Fibroblast of gingiva (primary cell): ENCODE measurements at regions not wholly inside any gene's neighbourhood (a gene's known extent, or its start where the extent isn't known, plus 50 kb on each side); places are given as distances from the start of the nearest gene placed in this dataset.

Experiments used
- DNase-seq: peaks from one replicate; pipeline ENCODE4 v3.0.0-alpha.2; 2011; ENCODE audit warnings: low read depth

GRCh38 chr20:62545901-62546525 lies 70.2 kb upstream of the GATA5 start:
- no peak for DNase-seq

- no peak for DNase-seq
These were observed 70.8 kb upstream of the GATA5 start for GRCh38 chr20:62546606-62547005.

- no peak for DNase-seq
These were observed 71.6 kb upstream of the GATA5 start for GRCh38 chr20:62547364-62547763.

GRCh38 chr20:62548471-62548870 lies 72.7 kb upstream of the GATA5 start:
- DNase-seq: no peak

GRCh38 chr20:62549029-62549428 lies 73.2 kb upstream of the GATA5 start:
- no peak for DNase-seq

GRCh38 chr20:62549499-62550086 lies 73.8 kb upstream of the GATA5 start:
- no peak for DNase-seq

GRCh38 chr20:62550087-62550632 lies 74.4 kb upstream of the GATA5 start:
- no peak for DNase-seq

- no peak for DNase-seq
These were observed 75.9 kb upstream of the GATA5 start for GRCh38 chr20:62551407-62552323.

GRCh38 chr20:62552613-62553012 lies 76.8 kb upstream of the GATA5 start:
- no peak for DNase-seq

- DNase-seq: no peak
These were observed 77.5 kb upstream of the GATA5 start for GRCh38 chr20:62553136-62553837.

GRCh38 chr20:62553838-62554161 lies 78.0 kb upstream of the GATA5 start:
- DNase-seq: no peak

GRCh38 chr20:62554214-62554897 lies 78.6 kb upstream of the GATA5 start:
- no peak for DNase-seq

- no peak for DNase-seq
These were observed 79.3 kb upstream of the GATA5 start for GRCh38 chr20:62554898-62555641.

GRCh38 chr20:62555642-62556420 lies 80.0 kb upstream of the GATA5 start:
- no peak for DNase-seq

GRCh38 chr20:62557462-62557861 lies 81.7 kb upstream of the GATA5 start:
- DNase-seq: no peak

- no peak for DNase-seq
These were observed 82.2 kb upstream of the GATA5 start for GRCh38 chr20:62557999-62558408.

GRCh38 chr20:62558779-62559178 lies 83.0 kb upstream of the GATA5 start:
- no peak for DNase-seq

GRCh38 chr20:62560162-62560561 lies 82.1 kb upstream of the SLCO4A1 start:
- no peak for DNase-seq

GRCh38 chr20:62561182-62561581 lies 81.1 kb upstream of the SLCO4A1 start:
- no peak for DNase-seq

- no peak for DNase-seq
These were observed 80.4 kb upstream of the SLCO4A1 start for GRCh38 chr20:62561948-62562347.
